Effector memory CD4-positive, alpha-beta T cell (primary cell): ENCODE measurements at regions not wholly inside any gene's neighbourhood (a gene's known extent, or its start where the extent isn't known, plus 50 kb on each side); places are given as distances from the start of the nearest gene placed in this dataset.
"Not testable (repeated sequence)": the region's sequence is repeated elsewhere in the genome, so short reads cannot be mapped to it uniquely, and the experiment has no call there.

Source experiments
- DNase-seq, 3 donors: peaks; one replicate each; pipeline ENCODE4 v3.0.0-alpha.2; 2020
- H3K27ac ChIP-seq: 2 replicates; pipeline ENCODE4 v1.7.0; 2013; ENCODE audit warnings: mild to moderate bottlenecking, low read length, moderate library complexity; ENCODE audit not compliant: insufficient read depth, poor library complexity, severe bottlenecking
- H3K27me3 ChIP-seq: replicated peaks from 2 replicates; pipeline ENCODE4 v1.7.0; 2013; ENCODE audit warnings: mild to moderate bottlenecking, low read length; ENCODE audit not compliant: insufficient read depth, control insufficient read depth, poor library complexity, severe bottlenecking
- H3K36me3 ChIP-seq: 2 replicates; pipeline ENCODE4 v1.7.0; 2013; ENCODE audit warnings: mild to moderate bottlenecking, low read length, moderate library complexity; ENCODE audit not compliant: control insufficient read depth, insufficient read depth
- H3K4me1 ChIP-seq: 2 replicates; pipeline ENCODE4 v1.7.0; 2013; ENCODE audit warnings: low read length, mild to moderate bottlenecking; ENCODE audit not compliant: control insufficient read depth, insufficient read depth, poor library complexity, severe bottlenecking
- H3K4me3 ChIP-seq: 2 replicates; pipeline ENCODE4 v1.7.0; 2013; ENCODE audit warnings: low read length, low read depth, mild to moderate bottlenecking; ENCODE audit not compliant: insufficient read depth, poor library complexity, severe bottlenecking
- H3K9me3 ChIP-seq: 2 replicates; pipeline ENCODE4 v1.7.0; 2013; ENCODE audit warnings: mild to moderate bottlenecking, low read length, moderate library complexity; ENCODE audit not compliant: control insufficient read depth

GRCh38 chr3:174356596-174356995 lies 502.5 kb upstream of the NAALADL2 start:
- H3K27me3 ChIP-seq = no peaks in the 10 kb centered on the region
- H3K9me3 ChIP-seq = no peaks in the 10 kb centered on the region
- H3K36me3 ChIP-seq = no peaks in the 10 kb centered on the region
- no peak overlapping the region for H3K4me3 ChIP-seq
- no peak for DNase-seq
- no peaks in the 10 kb centered on the region for H3K4me1 ChIP-seq
- H3K27ac ChIP-seq = no peak overlapping the region

- Histone ChIP-seq H3K27me3 (no peaks in the 10 kb centered on the region), H3K36me3 (no peaks in the 10 kb centered on the region), H3K27ac (no peak overlapping the region), H3K9me3 (no peaks in the 10 kb centered on the region), H3K4me1 (no peaks in the 10 kb centered on the region), H3K4me3 (no peak overlapping the region)
- DNase-seq = no peak
Observed at GRCh38 chr3:174358252-174358651, 500.9 kb upstream of the NAALADL2 start.

- DNase-seq = no peak
- Histone ChIP-seq H3K4me1 (no peaks in the 10 kb centered on the region), H3K27ac (no peak overlapping the region), H3K36me3 (no peaks in the 10 kb centered on the region), H3K9me3 (no peaks in the 10 kb centered on the region), H3K27me3 (no peaks in the 10 kb centered on the region), H3K4me3 (no peak overlapping the region)
Observed at GRCh38 chr3:174362556-174362955, 496.6 kb upstream of the NAALADL2 start.

- H3K27ac ChIP-seq = no peak overlapping the region
- DNase-seq = no peak
- H3K36me3 ChIP-seq = no peaks in the 10 kb centered on the region
- no peaks in the 10 kb centered on the region for H3K9me3 ChIP-seq
- no peak overlapping the region for H3K4me3 ChIP-seq
- H3K27me3 ChIP-seq = no peaks in the 10 kb centered on the region
- H3K4me1 ChIP-seq = no peaks in the 10 kb centered on the region
Observed at GRCh38 chr3:174363256-174363655, 495.9 kb upstream of the NAALADL2 start.

DNA sequence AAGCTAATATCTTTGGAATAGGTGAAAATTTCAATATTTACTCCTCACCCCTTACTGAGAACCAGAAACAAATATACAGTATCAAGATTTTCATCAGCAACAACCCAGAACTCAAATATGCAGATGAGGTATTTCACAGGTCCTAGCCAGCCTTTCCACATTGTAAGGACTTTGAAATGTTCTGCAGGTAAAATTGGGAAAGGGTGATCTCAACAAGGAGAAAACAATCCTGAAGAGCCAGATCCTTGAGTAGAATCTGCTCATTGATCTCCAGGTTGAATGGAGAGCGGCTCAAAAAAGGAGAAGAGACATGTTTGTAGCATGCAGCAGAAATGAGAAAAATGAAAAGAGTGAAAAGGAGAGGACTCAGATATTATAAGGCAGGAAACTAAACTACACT lies 493.3 kb upstream of the NAALADL2 start:
- Histone ChIP-seq H3K4me3 (no peak overlapping the region), H3K27ac (no peak overlapping the region), H3K9me3 (no peaks in the 10 kb centered on the region)

GRCh38 chr3:174366904-174367303 lies 492.2 kb upstream of the NAALADL2 start:
- H3K9me3 ChIP-seq, H3K36me3 ChIP-seq, H3K27me3 ChIP-seq, DNase-seq, H3K27ac ChIP-seq, H3K4me1 ChIP-seq, H3K4me3 ChIP-seq: not testable (repeated sequence)

More for the DNA sequence above, 493.3 kb upstream of the NAALADL2 start:
- H3K27me3 ChIP-seq = no peaks in the 10 kb centered on the region
- H3K4me1 ChIP-seq = no peaks in the 10 kb centered on the region
- H3K36me3 ChIP-seq = no peaks in the 10 kb centered on the region
- no peak for DNase-seq

DNA sequence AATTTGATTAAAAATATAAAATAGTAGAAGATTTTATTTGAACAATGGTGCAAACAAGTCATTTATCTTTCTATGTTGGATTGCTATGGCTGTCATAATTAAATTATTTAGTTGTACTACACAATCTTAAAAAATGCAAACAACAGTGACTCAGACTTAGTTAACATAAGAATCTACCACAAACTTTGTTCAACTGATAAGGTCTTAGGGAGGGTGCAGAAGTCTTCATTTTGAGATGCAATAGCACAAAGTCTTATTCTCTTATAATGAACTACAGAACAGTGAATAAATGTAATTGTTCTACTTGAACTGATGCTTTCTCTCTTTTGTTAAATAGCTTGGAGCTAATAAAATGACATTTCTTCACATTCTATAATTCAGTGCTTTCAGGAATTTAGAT lies 482.8 kb upstream of the NAALADL2 start:
- Histone ChIP-seq H3K9me3 (no peaks in the 10 kb centered on the region), H3K27ac (no peak overlapping the region), H3K4me3 (no peak overlapping the region), H3K4me1 (no peaks in the 10 kb centered on the region), H3K36me3 (no peaks in the 10 kb centered on the region), H3K27me3 (no peaks in the 10 kb centered on the region)
- no peak for DNase-seq

- Histone ChIP-seq H3K4me3 (no peak overlapping the region), H3K4me1 (no peaks in the 10 kb centered on the region), H3K36me3 (no peaks in the 10 kb centered on the region), H3K27ac (no peak overlapping the region), H3K27me3 (no peaks in the 10 kb centered on the region), H3K9me3 (no peaks in the 10 kb centered on the region)
- DNase-seq = no peak
Observed at GRCh38 chr3:174377096-174377495, 482.0 kb upstream of the NAALADL2 start.

GRCh38 chr3:174377684-174378083 lies 481.4 kb upstream of the NAALADL2 start:
- Histone ChIP-seq H3K27ac (no peak overlapping the region), H3K27me3 (no peaks in the 10 kb centered on the region), H3K9me3 (no peaks in the 10 kb centered on the region), H3K4me1 (no peaks in the 10 kb centered on the region), H3K4me3 (no peak overlapping the region), H3K36me3 (no peaks in the 10 kb centered on the region)
- DNase-seq = no peak

GRCh38 chr3:174382878-174383277 lies 476.3 kb upstream of the NAALADL2 start:
- no peaks in the 10 kb centered on the region for H3K36me3 ChIP-seq
- no peaks in the 10 kb centered on the region for H3K9me3 ChIP-seq
- DNase-seq = no peak
- no peaks in the 10 kb centered on the region for H3K4me1 ChIP-seq
- H3K27me3 ChIP-seq = no peaks in the 10 kb centered on the region
- H3K27ac ChIP-seq = no peak overlapping the region
- H3K4me3 ChIP-seq = no peak overlapping the region

GRCh38 chr3:174387736-174388135 lies 471.4 kb upstream of the NAALADL2 start:
- no peaks in the 10 kb centered on the region for H3K4me1 ChIP-seq
- no peak overlapping the region for H3K4me3 ChIP-seq
- H3K27ac ChIP-seq = no peak overlapping the region
- H3K9me3 ChIP-seq = no peaks in the 10 kb centered on the region
- H3K36me3 ChIP-seq = no peaks in the 10 kb centered on the region
- DNase-seq = no peak
- H3K27me3 ChIP-seq = no peaks in the 10 kb centered on the region
